IMR-90 (cell line): ENCODE measurements at regions not wholly inside any gene's neighbourhood (a gene's known extent, or its start where the extent isn't known, plus 50 kb on each side); places are given as distances from the start of the nearest gene placed in this dataset.

ENCODE experiments used
- POLR2A ChIP-seq: IDR thresholded peaks from 2 replicates; pipeline ENCODE4 v1.6.1; 2012; ENCODE audit warnings: mild to moderate bottlenecking, low read depth, low read length
- RFX5 ChIP-seq: IDR thresholded peaks from 2 replicates; pipeline ENCODE4 v1.8.0; 2012; ENCODE audit warnings: low read depth, mild to moderate bottlenecking, low read length, moderate library complexity
- TF ChIP-seq, protein P1 (sequence below): conservative IDR thresholded peaks from 2 replicates; pipeline ENCODE4 v1.5.1; 2012; ENCODE audit warnings: mild to moderate bottlenecking, low read depth, low read length, improper control_type of control experiment

DNA sequence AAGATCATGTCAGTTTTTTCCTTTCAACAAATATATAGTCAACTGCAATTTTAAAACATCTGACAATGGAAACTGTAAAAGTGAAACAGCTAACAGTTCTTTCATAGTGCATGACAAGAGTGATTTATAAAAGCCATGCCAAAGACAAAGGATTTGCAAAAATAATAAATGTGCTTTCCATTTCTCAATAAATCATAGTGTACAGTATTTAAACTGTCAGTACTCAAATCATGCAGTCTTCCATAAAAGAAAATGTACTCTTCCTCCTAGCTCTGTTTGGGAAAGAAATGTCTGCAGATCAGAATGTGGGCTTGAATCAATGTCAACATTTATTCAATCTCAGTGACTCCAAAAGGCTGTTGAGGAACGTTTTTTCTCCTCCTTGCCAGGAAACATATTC, 131.7 kb upstream of the PDE1A start:
- TF ChIP-seq POLR2A, result no peak
- TF ChIP-seq RFX5, result no peak
- TF ChIP-seq, protein P1, sequence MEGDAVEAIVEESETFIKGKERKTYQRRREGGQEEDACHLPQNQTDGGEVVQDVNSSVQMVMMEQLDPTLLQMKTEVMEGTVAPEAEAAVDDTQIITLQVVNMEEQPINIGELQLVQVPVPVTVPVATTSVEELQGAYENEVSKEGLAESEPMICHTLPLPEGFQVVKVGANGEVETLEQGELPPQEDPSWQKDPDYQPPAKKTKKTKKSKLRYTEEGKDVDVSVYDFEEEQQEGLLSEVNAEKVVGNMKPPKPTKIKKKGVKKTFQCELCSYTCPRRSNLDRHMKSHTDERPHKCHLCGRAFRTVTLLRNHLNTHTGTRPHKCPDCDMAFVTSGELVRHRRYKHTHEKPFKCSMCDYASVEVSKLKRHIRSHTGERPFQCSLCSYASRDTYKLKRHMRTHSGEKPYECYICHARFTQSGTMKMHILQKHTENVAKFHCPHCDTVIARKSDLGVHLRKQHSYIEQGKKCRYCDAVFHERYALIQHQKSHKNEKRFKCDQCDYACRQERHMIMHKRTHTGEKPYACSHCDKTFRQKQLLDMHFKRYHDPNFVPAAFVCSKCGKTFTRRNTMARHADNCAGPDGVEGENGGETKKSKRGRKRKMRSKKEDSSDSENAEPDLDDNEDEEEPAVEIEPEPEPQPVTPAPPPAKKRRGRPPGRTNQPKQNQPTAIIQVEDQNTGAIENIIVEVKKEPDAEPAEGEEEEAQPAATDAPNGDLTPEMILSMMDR, result no peak
